ENCODE measurements at regions not wholly inside any gene's neighbourhood (a gene's known extent, or its start where the extent isn't known, plus 50 kb on each side); places are given as distances from the start of the nearest gene placed in this dataset.

DNA sequence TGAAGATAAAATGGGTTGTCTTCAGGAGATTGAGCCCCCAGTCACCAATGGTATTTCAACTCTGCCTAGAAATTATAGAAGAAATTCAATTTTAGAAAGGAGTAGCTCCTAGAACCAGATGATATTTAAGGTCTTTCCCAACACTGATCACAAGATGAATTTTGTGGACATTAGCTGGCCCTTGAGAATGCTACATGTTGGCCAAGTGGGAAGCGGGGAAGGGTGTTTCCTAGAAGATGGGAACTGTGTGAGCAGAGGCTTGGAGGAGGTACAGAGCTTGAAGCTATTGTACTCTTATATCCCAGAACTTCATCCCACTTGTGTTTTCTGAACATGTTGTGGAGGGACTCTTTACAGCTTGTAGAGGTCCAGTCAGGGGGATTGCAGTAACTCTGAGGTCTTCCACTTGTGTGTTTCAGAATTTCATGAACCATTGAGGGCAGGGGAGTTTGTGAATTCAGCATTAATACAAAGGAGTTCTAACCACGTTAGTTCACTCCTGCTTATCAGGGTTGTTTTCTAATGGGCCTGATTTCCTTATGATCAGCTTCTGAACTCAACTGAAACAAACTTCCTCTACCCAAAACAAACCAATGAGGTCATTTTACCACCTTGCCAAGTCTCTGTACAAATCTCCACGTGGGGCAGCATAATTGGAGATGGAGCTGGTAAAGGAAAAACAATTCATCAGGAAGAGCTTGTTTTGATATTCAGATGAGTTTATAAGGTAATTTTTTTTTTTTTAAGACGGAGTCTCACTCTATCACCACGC is 152.6 kb upstream of the TPM1 start:
- TF ChIP-seq TEAD4 (CRISPR knock-in tag; IDR thresholded peaks at IDR 0.05), result no peak
- TF ChIP-seq ZNF423 (CRISPR knock-in tag; IDR thresholded peaks at IDR 0.05), result no peak
- TF ChIP-seq ZNF219 (CRISPR knock-in tag; IDR thresholded peaks at IDR 0.05; ENCODE audit: borderline replicate concordance), result no peak
- TF ChIP-seq ATF1 (CRISPR knock-in tag; IDR thresholded peaks at IDR 0.05), result no peak
- no peak for TF ChIP-seq GTF2I (CRISPR knock-in tag; conservative IDR thresholded peaks at IDR 0.05)
- no peak for TF ChIP-seq JUN (CRISPR knock-in tag; IDR thresholded peaks at IDR 0.05)
- TF ChIP-seq, protein P1, sequence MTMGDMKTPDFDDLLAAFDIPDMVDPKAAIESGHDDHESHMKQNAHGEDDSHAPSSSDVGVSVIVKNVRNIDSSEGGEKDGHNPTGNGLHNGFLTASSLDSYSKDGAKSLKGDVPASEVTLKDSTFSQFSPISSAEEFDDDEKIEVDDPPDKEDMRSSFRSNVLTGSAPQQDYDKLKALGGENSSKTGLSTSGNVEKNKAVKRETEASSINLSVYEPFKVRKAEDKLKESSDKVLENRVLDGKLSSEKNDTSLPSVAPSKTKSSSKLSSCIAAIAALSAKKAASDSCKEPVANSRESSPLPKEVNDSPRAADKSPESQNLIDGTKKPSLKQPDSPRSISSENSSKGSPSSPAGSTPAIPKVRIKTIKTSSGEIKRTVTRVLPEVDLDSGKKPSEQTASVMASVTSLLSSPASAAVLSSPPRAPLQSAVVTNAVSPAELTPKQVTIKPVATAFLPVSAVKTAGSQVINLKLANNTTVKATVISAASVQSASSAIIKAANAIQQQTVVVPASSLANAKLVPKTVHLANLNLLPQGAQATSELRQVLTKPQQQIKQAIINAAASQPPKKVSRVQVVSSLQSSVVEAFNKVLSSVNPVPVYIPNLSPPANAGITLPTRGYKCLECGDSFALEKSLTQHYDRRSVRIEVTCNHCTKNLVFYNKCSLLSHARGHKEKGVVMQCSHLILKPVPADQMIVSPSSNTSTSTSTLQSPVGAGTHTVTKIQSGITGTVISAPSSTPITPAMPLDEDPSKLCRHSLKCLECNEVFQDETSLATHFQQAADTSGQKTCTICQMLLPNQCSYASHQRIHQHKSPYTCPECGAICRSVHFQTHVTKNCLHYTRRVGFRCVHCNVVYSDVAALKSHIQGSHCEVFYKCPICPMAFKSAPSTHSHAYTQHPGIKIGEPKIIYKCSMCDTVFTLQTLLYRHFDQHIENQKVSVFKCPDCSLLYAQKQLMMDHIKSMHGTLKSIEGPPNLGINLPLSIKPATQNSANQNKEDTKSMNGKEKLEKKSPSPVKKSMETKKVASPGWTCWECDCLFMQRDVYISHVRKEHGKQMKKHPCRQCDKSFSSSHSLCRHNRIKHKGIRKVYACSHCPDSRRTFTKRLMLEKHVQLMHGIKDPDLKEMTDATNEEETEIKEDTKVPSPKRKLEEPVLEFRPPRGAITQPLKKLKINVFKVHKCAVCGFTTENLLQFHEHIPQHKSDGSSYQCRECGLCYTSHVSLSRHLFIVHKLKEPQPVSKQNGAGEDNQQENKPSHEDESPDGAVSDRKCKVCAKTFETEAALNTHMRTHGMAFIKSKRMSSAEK (CRISPR knock-in tag; IDR thresholded peaks at IDR 0.05; ENCODE audit: borderline replicate concordance), result no peak
- no peak for TF ChIP-seq PRRX2 (CRISPR knock-in tag; IDR thresholded peaks at IDR 0.05)
- TF ChIP-seq RORB (CRISPR knock-in tag; IDR thresholded peaks at IDR 0.05), result no peak
- TF ChIP-seq, protein P2, sequence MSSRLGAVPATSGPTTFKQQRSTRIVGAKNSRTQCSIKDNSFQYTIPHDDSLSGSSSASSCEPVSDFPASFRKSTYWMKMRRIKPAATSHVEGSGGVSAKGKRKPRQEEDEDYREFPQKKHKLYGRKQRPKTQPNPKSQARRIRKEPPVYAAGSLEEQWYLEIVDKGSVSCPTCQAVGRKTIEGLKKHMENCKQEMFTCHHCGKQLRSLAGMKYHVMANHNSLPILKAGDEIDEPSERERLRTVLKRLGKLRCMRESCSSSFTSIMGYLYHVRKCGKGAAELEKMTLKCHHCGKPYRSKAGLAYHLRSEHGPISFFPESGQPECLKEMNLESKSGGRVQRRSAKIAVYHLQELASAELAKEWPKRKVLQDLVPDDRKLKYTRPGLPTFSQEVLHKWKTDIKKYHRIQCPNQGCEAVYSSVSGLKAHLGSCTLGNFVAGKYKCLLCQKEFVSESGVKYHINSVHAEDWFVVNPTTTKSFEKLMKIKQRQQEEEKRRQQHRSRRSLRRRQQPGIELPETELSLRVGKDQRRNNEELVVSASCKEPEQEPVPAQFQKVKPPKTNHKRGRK (CRISPR knock-in tag; IDR thresholded peaks at IDR 0.05; ENCODE audit: borderline replicate concordance), result no peak
- no peak for TF ChIP-seq GRHL2 (CRISPR knock-in tag; IDR thresholded peaks at IDR 0.05; ENCODE audit: insufficient replicate concordance, severe bottlenecking)
- no peak for TF ChIP-seq JAZF1 (CRISPR knock-in tag; IDR thresholded peaks at IDR 0.05)
- no peak for TF ChIP-seq ELF4 (CRISPR knock-in tag; IDR thresholded peaks at IDR 0.05; ENCODE audit: low read depth)
- no peak for TF ChIP-seq ZBTB21 (CRISPR knock-in tag; IDR thresholded peaks at IDR 0.05; ENCODE audit: borderline replicate concordance)
- TF ChIP-seq CBFB (CRISPR knock-in tag; IDR thresholded peaks at IDR 0.05; ENCODE audit: low read depth), result no peak
- TF ChIP-seq RELA (CRISPR knock-in tag; IDR thresholded peaks at IDR 0.05; ENCODE audit: borderline replicate concordance), result no peak
- DNase-seq (ENCODE audit: low spot score) (no peak), ATAC-seq (no peak)
- Mint-ChIP-seq H3K4me1 (peaks cover 30% of the 10 kb centered on the region), H3K36me3 (no peaks in the 10 kb centered on the region), H3K4me3 (no peak overlapping the region), H3K9me3 (no peaks in the 10 kb centered on the region), H3K27me3 (ENCODE audit: low read depth) (no peaks in the 10 kb centered on the region; the same call in 1 of the 2 replicates), H3K27ac (no peak overlapping the region)
- ChIA-PET CTCF (no interaction called here), POLR2A (interaction anchor here (0.5 kb wide), 1 partner anchor 57 kb away, joined by 3 read pairs; no protein-coding TSS in a partner anchor)

DNA sequence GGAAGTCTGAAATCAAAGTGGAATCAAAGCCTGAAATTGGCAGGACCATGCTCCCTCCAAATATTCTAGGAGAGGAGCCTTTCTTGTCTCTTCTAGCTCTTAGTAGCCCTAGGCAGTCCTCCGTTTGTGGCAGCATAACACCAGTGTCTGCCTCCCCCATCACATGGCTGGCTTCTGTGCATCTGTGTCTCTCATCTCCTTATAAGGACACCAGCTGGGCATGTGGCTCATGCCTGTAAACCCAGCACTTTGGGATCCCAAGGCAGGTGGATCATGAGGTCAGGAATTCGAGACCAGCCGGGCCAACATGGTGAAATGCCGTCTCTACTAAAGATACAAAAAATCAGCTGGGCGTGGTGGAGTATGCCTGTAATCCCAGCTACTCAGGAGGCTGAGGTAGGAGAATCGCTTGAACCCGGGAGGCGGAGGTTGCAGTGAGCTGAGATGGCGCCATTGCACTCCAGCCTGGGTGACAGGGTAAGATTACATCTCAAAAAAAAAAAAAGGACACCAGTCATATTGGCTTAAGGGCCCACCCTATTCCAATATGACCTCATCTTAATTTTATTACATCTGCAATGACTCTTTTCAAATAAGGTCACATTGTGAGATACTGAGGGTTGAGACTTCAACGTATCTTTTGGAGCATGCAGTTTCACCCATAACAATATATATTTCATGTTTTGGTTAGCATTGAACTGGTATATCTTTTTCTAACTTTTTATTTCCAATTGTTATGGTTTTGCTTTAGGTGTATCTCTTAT is 148.0 kb upstream of the TPM1 start:
- peak; percentile 43; the same call in 1 of the 2 replicates for ATAC-seq
- no peaks in the 10 kb centered on the region for H3K36me3 Mint-ChIP-seq
- no peak overlapping the region for H3K4me3 Mint-ChIP-seq
- H3K27me3 Mint-ChIP-seq (ENCODE audit: low read depth), result no peaks in the 10 kb centered on the region
- no peak overlapping the region for H3K27ac Mint-ChIP-seq
- CTCF ChIA-PET, result interaction anchor here (0.6 kb wide), 1 partner anchor 199 kb away, joined by 4 read pairs; no protein-coding TSS in a partner anchor
- no peaks in the 10 kb centered on the region for H3K9me3 Mint-ChIP-seq
- POLR2A ChIA-PET, result interaction anchor here (0.6 kb wide), 1 partner anchor 102 kb away, joined by 3 read pairs; no protein-coding TSS in a partner anchor
- DNase-seq (ENCODE audit: low spot score), result no peak
- H3K4me1 Mint-ChIP-seq, result peaks cover 34% of the 10 kb centered on the region
- no peak for TF ChIP-seq NR2C2 (CRISPR knock-in tag; IDR thresholded peaks at IDR 0.05)
- TF ChIP-seq, protein P3, sequence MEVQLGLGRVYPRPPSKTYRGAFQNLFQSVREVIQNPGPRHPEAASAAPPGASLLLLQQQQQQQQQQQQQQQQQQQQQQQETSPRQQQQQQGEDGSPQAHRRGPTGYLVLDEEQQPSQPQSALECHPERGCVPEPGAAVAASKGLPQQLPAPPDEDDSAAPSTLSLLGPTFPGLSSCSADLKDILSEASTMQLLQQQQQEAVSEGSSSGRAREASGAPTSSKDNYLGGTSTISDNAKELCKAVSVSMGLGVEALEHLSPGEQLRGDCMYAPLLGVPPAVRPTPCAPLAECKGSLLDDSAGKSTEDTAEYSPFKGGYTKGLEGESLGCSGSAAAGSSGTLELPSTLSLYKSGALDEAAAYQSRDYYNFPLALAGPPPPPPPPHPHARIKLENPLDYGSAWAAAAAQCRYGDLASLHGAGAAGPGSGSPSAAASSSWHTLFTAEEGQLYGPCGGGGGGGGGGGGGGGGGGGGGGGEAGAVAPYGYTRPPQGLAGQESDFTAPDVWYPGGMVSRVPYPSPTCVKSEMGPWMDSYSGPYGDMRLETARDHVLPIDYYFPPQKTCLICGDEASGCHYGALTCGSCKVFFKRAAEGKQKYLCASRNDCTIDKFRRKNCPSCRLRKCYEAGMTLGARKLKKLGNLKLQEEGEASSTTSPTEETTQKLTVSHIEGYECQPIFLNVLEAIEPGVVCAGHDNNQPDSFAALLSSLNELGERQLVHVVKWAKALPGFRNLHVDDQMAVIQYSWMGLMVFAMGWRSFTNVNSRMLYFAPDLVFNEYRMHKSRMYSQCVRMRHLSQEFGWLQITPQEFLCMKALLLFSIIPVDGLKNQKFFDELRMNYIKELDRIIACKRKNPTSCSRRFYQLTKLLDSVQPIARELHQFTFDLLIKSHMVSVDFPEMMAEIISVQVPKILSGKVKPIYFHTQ (CRISPR knock-in tag; IDR thresholded peaks at IDR 0.05), result no peak
- no peak for TF ChIP-seq OVOL2 (CRISPR knock-in tag; IDR thresholded peaks at IDR 0.05; ENCODE audit: borderline replicate concordance)
- TF ChIP-seq, protein P4, sequence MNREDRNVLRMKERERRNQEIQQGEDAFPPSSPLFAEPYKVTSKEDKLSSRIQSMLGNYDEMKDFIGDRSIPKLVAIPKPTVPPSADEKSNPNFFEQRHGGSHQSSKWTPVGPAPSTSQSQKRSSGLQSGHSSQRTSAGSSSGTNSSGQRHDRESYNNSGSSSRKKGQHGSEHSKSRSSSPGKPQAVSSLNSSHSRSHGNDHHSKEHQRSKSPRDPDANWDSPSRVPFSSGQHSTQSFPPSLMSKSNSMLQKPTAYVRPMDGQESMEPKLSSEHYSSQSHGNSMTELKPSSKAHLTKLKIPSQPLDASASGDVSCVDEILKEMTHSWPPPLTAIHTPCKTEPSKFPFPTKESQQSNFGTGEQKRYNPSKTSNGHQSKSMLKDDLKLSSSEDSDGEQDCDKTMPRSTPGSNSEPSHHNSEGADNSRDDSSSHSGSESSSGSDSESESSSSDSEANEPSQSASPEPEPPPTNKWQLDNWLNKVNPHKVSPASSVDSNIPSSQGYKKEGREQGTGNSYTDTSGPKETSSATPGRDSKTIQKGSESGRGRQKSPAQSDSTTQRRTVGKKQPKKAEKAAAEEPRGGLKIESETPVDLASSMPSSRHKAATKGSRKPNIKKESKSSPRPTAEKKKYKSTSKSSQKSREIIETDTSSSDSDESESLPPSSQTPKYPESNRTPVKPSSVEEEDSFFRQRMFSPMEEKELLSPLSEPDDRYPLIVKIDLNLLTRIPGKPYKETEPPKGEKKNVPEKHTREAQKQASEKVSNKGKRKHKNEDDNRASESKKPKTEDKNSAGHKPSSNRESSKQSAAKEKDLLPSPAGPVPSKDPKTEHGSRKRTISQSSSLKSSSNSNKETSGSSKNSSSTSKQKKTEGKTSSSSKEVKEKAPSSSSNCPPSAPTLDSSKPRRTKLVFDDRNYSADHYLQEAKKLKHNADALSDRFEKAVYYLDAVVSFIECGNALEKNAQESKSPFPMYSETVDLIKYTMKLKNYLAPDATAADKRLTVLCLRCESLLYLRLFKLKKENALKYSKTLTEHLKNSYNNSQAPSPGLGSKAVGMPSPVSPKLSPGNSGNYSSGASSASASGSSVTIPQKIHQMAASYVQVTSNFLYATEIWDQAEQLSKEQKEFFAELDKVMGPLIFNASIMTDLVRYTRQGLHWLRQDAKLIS (CRISPR knock-in tag; IDR thresholded peaks at IDR 0.05; ENCODE audit: borderline replicate concordance), result no peak
- TF ChIP-seq ZNF396 (CRISPR knock-in tag; IDR thresholded peaks at IDR 0.05; ENCODE audit: borderline replicate concordance), result no peak
- TF ChIP-seq ZNF423 (CRISPR knock-in tag; IDR thresholded peaks at IDR 0.05), result no peak
- TF ChIP-seq ZNF219 (CRISPR knock-in tag; IDR thresholded peaks at IDR 0.05; ENCODE audit: borderline replicate concordance), result no peak
